Medulla oblongata (tissue), 1 donor: ENCODE measurements at regions not wholly inside any gene's neighbourhood (a gene's known extent, or its start where the extent isn't known, plus 50 kb on each side); places are given as distances from the start of the nearest gene placed in this dataset.

Experiments used
- DNase-seq: peaks from one replicate; pipeline ENCODE4 v3.0.0-alpha.2; 2015; ENCODE audit errors: extremely low spot score

GRCh38 chr2:220046507-220046906 lies 419.1 kb downstream of the SLC4A3 start:
- DNase-seq, result no peak

- DNase-seq, result no peak
Measured at GRCh38 chr2:220051716-220052115, 424.3 kb downstream of the SLC4A3 start.

- DNase-seq, result no peak
Measured at GRCh38 chr2:220053919-220054318, 426.5 kb downstream of the SLC4A3 start.

DNA sequence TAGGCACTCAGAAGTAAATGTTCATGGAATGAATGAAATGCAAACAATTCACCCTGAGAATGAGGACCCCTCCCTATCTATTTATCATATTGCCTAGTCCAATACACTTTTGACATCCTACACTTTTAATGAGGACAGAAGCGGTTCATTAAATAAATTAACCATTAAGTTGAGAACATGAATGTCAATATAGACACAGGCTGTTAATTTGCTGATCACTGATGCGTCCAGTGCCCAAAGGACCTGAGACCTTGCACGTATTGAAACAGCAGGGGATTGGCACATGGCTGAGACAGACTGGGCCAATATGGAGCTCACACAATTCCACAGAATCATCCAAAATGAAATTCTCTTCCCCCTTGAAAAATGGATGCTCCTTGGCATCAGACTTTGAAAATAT lies 430.0 kb downstream of the SLC4A3 start:
- no peak for DNase-seq

DNA sequence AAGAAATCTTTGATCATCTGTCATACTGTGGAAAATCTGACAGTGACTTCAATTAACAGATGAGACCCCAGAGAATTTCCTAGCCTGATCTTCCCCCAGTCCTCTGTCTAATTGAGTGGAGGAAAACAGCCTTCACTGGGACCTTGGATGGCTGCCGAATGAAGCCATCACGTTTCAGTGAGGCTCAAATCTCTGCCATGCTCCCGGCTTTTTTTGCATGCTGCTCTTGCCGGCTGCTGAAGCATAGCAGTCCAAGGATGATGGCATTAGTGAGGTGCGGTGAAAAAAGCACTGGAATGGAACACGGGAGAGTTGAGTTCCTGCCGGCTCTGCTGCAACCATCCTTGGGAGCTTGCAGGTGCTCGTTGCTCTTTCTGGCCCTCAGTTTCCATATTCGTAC lies 430.5 kb downstream of the SLC4A3 start:
- no peak for DNase-seq

DNA sequence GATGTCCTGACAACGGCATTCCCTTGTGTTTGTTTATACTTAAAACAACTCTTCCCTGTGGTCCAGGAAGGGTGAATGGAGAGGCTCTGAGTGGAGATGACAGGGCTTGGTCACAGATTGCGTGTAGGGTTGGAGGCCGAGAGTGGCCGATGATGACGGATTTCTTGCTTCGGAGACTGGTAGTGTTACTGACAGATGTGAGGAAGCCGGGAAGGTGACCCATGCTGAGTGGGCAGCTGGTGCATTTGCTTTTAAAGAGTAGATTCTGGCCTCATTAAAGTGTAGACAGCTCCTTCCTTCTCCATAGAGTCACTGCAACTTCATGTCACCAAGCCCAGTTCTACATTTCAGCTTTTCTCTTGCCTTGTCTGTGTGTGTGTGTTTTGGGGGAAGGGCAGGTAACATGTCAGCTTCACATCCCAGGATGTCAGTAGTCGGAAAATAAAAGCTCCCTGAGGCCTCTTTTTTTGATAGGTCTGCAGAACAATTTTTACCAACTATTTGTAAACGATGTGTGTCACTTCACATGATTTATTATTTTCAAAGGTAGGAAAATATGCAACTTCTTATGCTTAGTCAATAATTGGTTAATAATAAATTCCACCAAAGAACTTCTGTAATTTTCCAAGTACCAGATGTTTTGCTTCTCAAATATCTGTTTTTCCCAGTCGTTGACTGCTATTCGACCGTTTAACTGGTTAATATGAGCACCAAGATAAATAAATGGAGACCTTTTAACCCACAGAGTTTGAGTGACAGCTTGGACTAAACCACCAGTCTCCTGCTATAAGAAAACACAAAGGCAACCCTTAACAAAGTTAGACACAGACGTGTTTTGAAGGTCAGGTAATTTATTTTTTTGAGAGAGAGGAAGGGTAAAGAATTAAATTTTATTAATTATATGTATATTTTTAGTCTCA lies 436.9 kb downstream of the SLC4A3 start:
- no peak for DNase-seq

- no peak for DNase-seq
Measured at GRCh38 chr2:220065581-220065980, 438.2 kb downstream of the SLC4A3 start.

GRCh38 chr2:220068846-220069245 lies 441.4 kb downstream of the SLC4A3 start:
- DNase-seq, result no peak

- no peak for DNase-seq
Measured at GRCh38 chr2:220070349-220070748, 442.9 kb downstream of the SLC4A3 start.

DNA sequence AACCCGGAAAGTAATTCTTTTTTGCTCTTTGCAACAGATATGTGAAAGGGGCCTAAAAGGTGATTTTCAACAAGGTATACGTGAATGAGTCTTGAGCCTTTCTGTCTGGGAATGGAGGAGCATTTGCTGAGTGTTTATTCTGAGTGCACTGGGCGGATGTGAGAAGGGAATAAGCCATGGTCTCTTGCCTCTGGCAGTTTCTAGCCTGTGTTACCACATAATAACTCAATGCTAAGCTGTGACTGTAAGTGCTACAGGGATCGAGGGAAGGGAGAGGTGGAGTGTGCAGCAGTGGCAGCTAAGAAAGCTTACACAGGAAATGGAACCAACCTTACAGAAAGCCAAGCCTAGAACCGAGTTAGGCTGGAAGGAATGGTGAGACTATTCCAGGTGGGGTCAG lies 444.3 kb downstream of the SLC4A3 start:
- no peak for DNase-seq

- no peak for DNase-seq
Measured at GRCh38 chr2:220072669-220073220, 445.3 kb downstream of the SLC4A3 start.

- DNase-seq, result no peak
Measured at GRCh38 chr2:220075835-220076234, 448.4 kb downstream of the SLC4A3 start.

- DNase-seq, result no peak
Measured at GRCh38 chr2:220076734-220077133, 449.3 kb downstream of the SLC4A3 start.

DNA sequence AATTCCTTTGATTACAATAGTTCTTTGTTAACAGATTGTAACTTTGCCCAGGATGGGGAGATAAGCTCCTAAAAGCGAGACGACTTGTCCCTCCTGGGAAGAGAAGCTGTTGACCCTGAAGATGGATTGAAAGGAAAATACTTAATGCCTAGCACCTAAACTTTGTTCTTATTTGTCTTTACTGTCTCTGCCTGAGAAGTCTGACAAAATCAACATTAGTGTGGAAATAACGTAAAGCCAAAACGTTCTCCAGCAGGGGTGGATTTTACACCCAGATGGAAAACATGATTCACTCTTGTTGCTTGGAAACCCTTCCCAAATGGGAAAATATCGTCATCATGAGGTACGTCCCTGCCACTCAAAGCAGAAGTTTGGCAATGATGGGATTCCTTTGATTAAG lies 450.1 kb downstream of the SLC4A3 start:
- DNase-seq, result peak; percentile 16

GRCh38 chr2:220078439-220078838 lies 451.0 kb downstream of the SLC4A3 start:
- DNase-seq, result no peak

DNA sequence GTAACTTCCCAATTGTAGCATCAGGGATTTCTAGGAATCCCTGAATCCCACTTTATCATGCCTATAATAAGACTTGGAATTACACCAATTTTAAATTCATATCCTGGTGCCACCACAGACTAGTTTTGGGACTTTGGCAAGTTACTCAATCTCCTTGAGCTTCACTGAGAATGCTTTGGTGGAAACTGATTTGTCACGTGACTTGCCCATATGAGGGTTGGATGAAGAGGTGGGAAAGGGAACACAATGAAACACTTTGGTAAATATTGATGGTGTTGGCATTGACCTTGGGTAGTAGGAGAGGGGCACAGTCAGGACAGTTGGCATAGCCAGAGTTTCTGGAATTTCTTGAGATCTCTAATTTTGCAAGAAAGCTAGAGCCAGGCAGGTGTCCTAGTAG lies 452.2 kb downstream of the SLC4A3 start:
- DNase-seq, result no peak

GRCh38 chr2:220081171-220081570 lies 453.7 kb downstream of the SLC4A3 start:
- no peak for DNase-seq

DNA sequence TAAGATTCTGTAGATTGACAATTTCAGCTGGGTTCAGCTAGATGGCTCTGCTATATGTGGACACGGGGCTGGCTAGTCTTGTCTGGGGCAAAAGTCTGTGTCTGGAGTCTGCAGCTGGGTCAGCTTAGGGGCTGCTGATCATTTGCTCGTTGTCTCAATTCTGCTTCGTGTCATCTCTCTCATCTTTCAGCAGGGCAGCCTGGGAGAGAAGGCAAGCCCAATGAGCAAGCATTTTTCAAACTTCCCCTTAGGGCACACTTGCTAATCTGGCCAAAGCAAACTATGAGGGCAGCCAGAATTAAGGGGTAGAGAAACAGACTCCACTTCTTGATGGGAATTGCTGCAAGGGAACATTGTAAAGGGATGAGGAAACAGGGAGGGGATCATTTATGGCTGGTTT lies 462.6 kb downstream of the SLC4A3 start:
- DNase-seq, result no peak

DNA sequence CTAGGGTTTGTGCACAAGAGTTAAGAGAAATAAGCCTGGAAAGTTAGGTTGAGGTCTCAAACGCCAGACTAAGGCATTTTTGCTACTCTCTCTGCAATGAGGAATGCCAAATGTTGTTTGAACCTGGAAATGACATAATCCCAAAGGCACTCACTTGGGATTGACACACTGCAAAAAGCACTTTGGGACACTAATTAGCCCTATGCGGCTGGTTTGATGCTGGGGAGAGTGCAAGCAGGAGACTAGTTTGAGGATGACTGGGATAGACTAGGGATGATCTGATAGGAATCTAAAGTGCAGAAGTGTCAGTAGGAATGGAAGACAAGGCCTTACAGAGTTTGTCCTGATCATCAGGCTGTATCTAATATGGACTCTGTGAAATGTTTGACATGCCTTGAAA lies 469.0 kb downstream of the SLC4A3 start:
- DNase-seq, result no peak

DNA sequence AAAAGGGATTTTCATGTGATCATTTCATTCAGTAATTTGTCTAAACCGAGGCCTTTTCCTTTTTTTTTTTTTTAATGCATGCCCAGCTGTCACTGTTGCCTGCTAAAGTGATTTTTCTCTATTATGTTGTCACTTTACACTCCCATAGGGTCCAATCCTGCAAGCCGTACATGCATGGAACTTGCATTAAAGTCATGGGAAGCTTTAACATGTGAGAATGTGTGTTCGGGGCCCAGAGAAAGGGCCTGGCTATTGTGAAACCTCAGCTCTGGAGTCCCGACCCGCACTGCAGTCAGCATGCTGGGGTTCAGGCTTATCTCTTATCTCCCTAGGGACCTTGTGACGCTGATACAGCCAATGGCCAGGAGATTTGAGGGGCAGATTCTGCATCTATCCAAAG lies 474.6 kb downstream of the SLC4A3 start:
- DNase-seq, result no peak

- DNase-seq, result no peak
Measured at GRCh38 chr2:220103596-220103995, 476.2 kb downstream of the SLC4A3 start.

GRCh38 chr2:220104871-220105351 lies 477.5 kb downstream of the SLC4A3 start:
- no peak for DNase-seq

- no peak for DNase-seq
Measured at GRCh38 chr2:220106065-220106464, 478.6 kb downstream of the SLC4A3 start.
